HG03159 (cell line): ENCODE measurements at regions not wholly inside any gene's neighbourhood (a gene's known extent, or its start where the extent isn't known, plus 50 kb on each side); places are given as distances from the start of the nearest gene placed in this dataset.
A peak's percentile ranks its signal among the peaks of the same experiment; 100 is the strongest.

ENCODE experiments used
- ATAC-seq: cut with Tn5 transposase; IDR thresholded peaks from one replicate; pipeline ENCODE4 v1.9.1; 2021; ENCODE audit warnings: mild to moderate bottlenecking, moderate library complexity; ENCODE audit not compliant: unreplicated experiment

DNA sequence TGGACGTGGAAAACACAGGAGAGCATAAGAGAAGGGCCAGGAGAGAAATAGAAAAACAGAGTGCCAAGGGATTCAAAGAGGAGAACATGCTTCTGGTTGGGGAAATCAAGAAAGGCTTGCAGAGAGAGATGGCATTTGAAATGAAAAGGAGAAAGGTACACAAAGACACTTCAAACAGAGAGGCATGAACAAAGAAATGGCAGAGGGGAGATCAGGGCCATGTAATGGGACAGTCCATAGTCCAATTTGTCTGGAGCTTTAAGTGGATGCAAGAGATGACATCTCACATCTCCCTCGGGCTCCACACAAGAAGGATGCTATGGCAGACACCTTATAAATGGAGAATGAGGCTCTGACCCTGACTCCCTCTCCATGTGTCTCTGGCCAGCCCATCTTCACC is 331.1 kb downstream of the MLLT3 start:
- no peak for ATAC-seq

GRCh38 chr9:20290257-20290656 is 332.0 kb downstream of the MLLT3 start:
- no peak for ATAC-seq

DNA sequence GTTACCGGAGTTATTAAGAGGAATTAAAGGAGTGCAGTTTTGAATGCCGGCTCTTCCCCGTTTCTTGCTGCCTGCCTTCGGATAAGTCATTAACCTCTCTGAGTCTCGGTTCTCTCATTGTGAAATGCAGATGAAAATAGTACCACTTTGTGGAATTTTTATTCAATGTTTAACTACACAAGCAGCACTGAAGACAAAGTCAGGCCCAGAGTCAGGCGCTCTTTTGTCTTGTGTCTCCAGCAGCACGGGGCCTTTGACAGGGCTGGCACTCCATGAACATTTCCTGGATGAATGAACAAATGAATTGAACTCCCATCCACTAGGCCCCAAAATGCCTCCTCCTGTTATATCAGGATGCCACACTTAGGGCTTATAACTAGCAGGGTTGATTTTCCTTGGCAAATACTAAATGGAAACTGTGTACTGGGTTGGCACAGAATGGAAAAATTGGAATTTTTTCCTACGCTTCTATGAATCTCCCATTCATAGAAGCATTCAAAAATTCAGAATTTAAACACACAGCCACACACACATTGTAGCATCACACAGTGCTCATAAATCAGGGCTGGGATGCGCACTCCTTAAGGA is 332.8 kb downstream of the MLLT3 start:
- ATAC-seq = peak; percentile 20

DNA sequence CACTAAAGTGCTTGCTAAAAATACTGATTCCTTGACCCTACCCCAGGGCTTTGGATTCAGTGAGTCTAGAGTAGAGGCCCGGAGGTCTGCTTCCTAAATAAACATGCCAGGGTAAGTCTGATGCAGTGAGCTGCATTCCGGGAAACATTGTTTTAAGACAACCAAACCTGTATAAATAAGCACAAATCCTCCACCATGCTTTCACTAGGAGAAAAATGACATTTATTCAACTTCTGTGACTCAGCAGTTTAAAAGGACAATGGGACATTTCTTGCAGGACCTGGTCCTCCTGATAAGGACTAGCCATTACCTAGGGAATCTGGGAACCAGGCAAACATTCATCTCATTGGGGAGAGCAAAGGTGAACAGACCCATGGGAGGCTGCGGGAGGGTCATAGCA is 335.3 kb downstream of the MLLT3 start:
- no peak for ATAC-seq

GRCh38 chr9:20286154-20286700 is 336.1 kb downstream of the MLLT3 start:
- ATAC-seq = no peak

GRCh38 chr9:20284601-20285289 is 337.6 kb downstream of the MLLT3 start:
- no peak for ATAC-seq

DNA sequence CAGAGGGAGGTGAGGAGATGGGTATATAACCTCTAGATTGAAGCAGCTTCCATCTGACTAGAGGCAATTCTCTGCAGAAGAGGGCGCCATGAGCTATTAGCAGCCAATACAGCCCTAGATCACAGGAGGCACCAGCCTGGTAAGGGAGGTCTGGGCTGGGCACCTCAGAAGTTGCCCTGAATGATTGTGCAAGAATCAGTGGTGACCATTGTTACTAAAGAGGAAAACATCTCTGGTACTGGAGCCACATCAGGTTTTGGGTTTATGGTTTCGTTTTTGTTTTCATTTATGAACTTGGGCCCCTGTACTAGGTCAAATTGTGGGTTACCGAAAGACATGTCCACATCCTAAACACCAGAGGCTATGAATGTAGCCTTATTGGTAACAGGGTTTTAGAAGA is 342.0 kb downstream of the MLLT3 start:
- no peak for ATAC-seq

DNA sequence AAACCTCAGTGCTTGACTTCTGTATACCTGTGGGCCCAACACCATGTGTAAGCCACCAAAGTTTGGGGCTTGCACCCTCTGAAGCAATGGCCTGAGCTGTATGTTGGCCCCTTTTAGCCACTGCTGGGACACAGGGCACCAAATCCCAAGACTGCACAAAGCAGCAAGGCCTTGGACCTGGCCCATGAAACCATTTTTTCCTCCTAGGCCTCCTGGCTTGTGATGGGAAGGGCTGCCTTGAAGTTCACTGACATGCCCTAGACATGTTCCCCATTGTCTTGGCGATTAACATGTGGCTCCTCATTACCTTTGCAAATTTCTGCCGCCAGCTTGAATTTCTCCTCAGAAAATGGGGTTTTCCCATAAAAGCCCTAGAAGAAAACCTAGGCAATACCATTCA is 345.5 kb downstream of the MLLT3 start:
- no peak for ATAC-seq

GRCh38 chr9:20271723-20272122 is 350.6 kb downstream of the MLLT3 start:
- no peak for ATAC-seq

GRCh38 chr9:20271096-20271495 is 351.2 kb downstream of the MLLT3 start:
- ATAC-seq = no peak

- no peak for ATAC-seq
Observed at GRCh38 chr9:20270161-20270560, 352.1 kb downstream of the MLLT3 start.

DNA sequence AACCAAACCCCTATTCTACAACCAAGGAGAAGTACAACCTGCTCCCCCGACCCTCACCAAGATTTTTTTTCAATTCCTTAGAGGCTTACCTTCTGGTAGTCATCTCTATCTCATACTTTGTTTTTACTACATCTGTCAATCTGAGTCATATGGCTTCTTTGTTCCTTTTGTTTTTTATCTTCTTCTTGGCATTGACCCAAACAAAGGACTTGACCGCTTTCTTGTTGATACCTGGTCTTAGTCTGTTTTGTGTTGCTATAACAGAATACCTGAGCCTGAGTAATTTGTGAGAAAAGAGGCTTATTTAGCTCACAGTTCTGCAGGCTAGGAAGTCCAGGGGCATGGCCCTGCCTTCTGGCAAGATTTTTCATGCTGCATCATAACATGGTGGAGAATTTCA is 352.7 kb downstream of the MLLT3 start:
- no peak for ATAC-seq

DNA sequence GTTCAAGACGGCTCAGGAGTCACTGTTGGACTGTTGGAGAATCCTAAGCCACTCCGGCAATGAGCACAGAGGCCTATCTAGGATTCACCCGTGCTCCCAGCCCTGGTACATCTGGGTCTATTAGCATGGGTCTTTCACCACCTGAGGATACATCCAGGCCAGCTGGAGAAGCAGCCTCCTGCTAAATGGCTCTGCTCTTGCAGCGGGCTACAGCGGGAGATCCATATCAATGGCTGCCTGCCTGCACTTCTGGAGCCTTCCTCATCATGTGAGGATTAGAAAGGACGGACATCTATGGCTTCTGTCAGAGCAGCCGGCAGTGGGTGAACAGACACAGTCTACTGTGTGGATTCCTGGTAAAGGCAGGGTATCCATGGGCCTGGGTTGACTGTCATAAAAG is 357.4 kb downstream of the MLLT3 start:
- no peak for ATAC-seq

- no peak for ATAC-seq
Observed at GRCh38 chr9:20262611-20263010, 359.7 kb downstream of the MLLT3 start.

- no peak for ATAC-seq
Observed at GRCh38 chr9:20256284-20256948, 365.9 kb downstream of the MLLT3 start.

DNA sequence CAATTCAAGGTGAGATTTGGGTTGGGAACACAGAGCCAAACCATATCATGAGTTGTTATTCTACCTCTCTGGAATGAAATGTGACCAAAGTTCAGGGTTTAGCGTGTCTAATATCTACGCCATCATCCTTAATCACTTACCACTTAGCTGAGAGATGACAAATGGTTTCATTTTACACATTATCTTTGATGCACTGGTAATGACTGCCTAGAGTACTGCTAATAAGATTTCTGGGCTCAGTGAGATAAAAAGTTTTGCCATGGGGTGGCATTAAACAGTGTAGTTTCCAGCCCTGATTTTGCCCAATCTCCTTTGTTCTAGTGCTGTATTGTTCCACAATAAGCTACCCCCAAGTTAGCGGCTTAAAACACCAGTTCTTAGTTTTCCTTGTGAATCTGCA is 367.2 kb downstream of the MLLT3 start:
- no peak for ATAC-seq

DNA sequence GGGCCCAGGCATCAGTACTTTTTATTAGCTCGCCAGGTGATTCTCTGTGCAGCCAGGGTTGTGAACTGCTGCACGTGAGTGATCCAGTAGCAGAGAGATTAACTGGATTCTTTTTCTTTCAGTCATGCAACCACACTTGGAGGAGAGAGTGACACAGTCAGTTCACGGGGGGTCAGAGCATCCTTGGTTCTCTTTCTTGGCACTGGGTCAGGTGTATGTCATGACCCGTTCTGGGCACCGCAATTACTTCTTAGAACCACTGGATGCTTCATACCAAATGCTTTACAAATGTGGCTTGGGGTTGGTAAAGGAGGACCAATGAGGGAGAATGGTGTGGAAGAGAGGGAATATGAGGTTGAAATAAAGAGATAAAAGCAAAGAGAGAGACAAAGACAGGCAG is 368.7 kb downstream of the MLLT3 start:
- ATAC-seq = no peak

GRCh38 chr9:20252778-20253177 is 369.5 kb downstream of the MLLT3 start:
- no peak for ATAC-seq

GRCh38 chr9:20250791-20251190 is 371.5 kb downstream of the MLLT3 start:
- no peak for ATAC-seq

DNA sequence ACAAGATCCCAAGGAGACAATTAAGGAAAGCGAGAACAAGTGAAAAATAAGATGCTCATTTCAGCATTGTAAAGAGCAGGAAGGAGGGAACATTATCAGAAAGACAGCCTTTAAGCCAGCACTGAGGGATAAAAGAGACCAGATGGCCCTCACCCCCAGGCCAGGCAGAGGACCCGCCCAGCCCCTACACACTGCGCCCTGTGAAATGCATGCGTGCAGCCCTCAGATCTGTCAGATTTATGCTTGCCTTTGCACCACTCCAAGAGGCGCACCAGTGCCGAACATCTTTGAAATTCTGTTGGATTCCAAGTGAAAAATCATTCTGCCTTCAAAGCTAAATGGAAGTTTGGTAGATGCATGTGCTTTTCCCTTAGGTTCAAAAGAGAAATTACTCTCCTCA is 378.0 kb downstream of the MLLT3 start:
- no peak for ATAC-seq

DNA sequence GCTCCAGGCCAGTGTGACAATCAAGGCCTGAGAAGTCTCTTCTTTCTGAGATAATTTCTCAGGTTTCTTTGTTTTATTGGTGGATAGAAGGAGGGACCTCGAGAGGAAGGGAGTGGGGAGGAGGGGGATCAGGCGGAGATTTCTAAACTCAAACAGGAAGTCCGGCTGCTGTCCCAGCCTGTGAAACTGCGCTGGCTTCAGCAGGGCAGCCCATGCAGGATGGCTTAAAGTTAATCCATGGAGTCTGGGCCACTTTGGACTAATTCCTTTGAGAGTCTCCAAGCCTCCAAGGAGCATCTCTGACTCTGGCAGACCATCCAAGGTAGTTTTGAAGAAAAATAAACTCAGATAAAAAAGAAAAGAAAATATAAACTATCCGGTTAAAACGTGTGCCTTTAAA is 378.5 kb downstream of the MLLT3 start:
- ATAC-seq = no peak

DNA sequence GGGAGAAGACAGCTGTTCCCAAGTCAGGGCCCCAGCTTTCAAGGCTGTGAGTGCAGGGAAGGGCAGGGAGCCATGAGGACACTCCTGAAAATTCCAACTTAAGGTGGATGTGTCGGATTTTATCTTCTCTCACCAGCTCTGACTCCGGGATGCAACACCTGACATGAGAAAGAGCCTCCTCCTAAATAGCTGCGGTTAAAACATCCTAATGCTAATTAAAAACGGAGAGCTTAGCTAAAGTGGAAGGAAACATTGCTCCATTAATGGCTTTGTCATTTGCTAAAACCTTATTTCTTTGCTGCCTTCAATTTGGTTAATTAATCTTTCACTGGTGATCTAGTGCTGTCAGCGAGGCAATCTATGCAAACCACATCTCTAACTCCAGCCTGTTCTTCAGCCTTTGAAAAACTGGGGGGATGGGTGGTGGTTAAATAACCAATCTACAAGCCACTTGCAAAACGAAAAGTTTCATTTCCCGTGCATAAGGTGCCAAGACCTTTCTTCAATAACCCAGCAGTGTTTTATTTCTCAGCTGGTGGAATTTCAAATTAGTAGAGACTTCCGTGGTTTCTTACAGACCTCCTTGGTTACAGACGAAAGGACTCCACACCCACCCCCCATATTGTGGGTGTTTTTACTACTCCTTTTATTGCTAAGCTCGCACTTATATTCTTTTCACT is 379.6 kb downstream of the MLLT3 start:
- ATAC-seq = peak; percentile 92
